Common myeloid progenitor, CD34-positive (primary cell): ENCODE measurements at regions not wholly inside any gene's neighbourhood (a gene's known extent, or its start where the extent isn't known, plus 50 kb on each side); places are given as distances from the start of the nearest gene placed in this dataset.
A peak's percentile ranks its signal among the peaks of the same experiment; 100 is the strongest.
"Not testable (repeated sequence)": the region's sequence is repeated elsewhere in the genome, so short reads cannot be mapped to it uniquely, and the experiment has no call there.

Experiments
- CTCF ChIA-PET: fragments of 350-600 bp; sonication (Branson Sonifier 250); formaldehyde crosslinking; loops from one replicate; lab custom pipeline; 2021; ENCODE audit warnings: antibody characterized with exemption; lab: Charles Lee
- POLR2A ChIA-PET: fragments of 350-600 bp; sonication (Branson Sonifier 250); formaldehyde crosslinking; loops from one replicate; lab custom pipeline; 2021; ENCODE audit warnings: antibody characterized with exemption; lab: Charles Lee
- DNase-seq, 3 donors: peaks; one replicate each; pipeline versions ENCODE4 v3.0.0 to v3.0.0-alpha.2; 2013
- H3K27ac ChIP-seq, 2 experiments: 1 replicate in 1 of 2; 2 replicates in 1 of 2; pipeline ENCODE4 v1.7.0; 2013; ENCODE audit warnings: inconsistent platforms in 2 of 2, low read length in 2 of 2, mild to moderate bottlenecking in 2 of 2, low read depth in 1 of 2, moderate library complexity in 1 of 2; ENCODE audit not compliant: severe bottlenecking in 2 of 2, insufficient read depth in 1 of 2, poor library complexity in 1 of 2
- H3K27me3 ChIP-seq, 5 experiments: replicated peaks in 2 of 5; 1 replicate in 3 of 5; 2 replicates in 2 of 5; pipeline versions ENCODE4 v1.6.1 to v1.7.0; 2013; ENCODE audit warnings: low read length in 4 of 5, mild to moderate bottlenecking in 2 of 5, moderate library complexity in 2 of 5, inconsistent platforms in 1 of 5; ENCODE audit not compliant: insufficient read depth in 5 of 5, control insufficient read depth in 4 of 5
- H3K36me3 ChIP-seq, 4 experiments: 1 replicate in 2 of 4; 2 replicates in 2 of 4; pipeline versions ENCODE4 v1.6.1 to v1.7.0; 2013; ENCODE audit warnings: low read length in 3 of 4, control low read depth in 1 of 4, mild to moderate bottlenecking in 1 of 4; ENCODE audit not compliant: control insufficient read depth in 4 of 4, insufficient read depth in 4 of 4
- H3K4me1 ChIP-seq, 4 experiments: 1 replicate in 3 of 4; 2 replicates in 1 of 4; pipeline versions ENCODE4 v1.6.1 to v1.7.1; 2013; ENCODE audit warnings: low read length in 3 of 4, mild to moderate bottlenecking in 3 of 4, control low read depth in 1 of 4, inconsistent platforms in 1 of 4, moderate library complexity in 1 of 4; ENCODE audit not compliant: control insufficient read depth in 4 of 4, insufficient read depth in 4 of 4; ENCODE audit errors: control extremely low read depth in 1 of 4
- H3K4me3 ChIP-seq, 7 experiments: 1 replicate in 4 of 7; 2 replicates in 3 of 7; pipeline versions ENCODE4 v1.5.1 to v1.7.0; 2013; ENCODE audit warnings: mild to moderate bottlenecking in 7 of 7, low read length in 6 of 7, moderate library complexity in 6 of 7, inconsistent platforms in 2 of 7, low read depth in 2 of 7, control low read depth in 1 of 7; ENCODE audit not compliant: insufficient read depth in 4 of 7, control insufficient read depth in 1 of 7; ENCODE audit errors: extremely low read depth in 1 of 7
- H3K9me3 ChIP-seq, 5 experiments: 1 replicate in 4 of 5; 2 replicates in 1 of 5; pipeline versions ENCODE4 v1.6.1 to v1.7.1; 2013; ENCODE audit warnings: low read length in 4 of 5, mild to moderate bottlenecking in 2 of 5, inconsistent platforms in 1 of 5, low read depth in 1 of 5, moderate library complexity in 1 of 5; ENCODE audit not compliant: control insufficient read depth in 4 of 5, insufficient read depth in 2 of 5; ENCODE audit errors: control extremely low read depth in 1 of 5
- WGBS: methylation state at CpG from one replicate; pipeline ENCODE4 v1.1.5; 2013; ENCODE audit not compliant: insufficient coverage; 5-methylcytosine and 5-hydroxymethylcytosine counted together

DNA sequence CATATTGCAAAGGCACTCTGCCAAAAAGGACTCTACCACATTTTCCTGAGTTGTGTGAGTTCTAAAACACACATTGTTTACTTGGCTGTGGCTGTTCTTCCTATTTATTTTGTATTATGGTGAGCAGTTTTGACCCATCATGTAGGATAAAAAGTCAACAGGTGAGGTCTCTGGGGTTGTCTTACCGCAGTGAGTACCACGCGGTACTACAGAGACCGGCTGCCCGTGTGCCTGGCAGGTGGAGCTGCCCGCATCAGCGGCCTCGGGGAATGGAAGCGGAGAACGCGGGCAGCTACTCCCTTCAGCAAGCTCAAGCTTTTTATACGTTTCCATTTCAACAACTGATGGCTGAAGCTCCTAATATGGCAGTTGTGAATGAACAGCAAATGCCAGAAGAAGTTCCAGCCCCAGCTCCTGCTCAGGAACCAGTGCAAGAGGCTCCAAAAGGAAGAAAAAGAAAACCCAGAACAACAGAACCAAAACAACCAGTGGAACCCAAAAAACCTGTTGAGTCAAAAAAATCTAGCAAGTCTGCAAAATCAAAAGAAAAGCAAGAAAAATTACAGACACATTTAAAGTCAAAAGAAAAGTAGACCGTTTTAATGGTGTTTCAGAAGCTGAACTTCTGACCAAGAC, 155.3 kb upstream of the RASSF8 start:
- H3K9me3 ChIP-seq, H3K27ac ChIP-seq, H3K27me3 ChIP-seq, H3K36me3 ChIP-seq, DNase-seq, H3K4me3 ChIP-seq, POLR2A ChIA-PET: not testable (repeated sequence)
- H3K4me1 ChIP-seq: peaks cover 0 to 16% (median 8%) of the 10 kb centered on the region in 4 experiments
- CTCF ChIA-PET: interaction anchor here (1.3 kb wide), 1 partner anchor 10 kb away, joined by 3 read pairs; no protein-coding TSS in a partner anchor
- WGBS: 94% methylated on average over 12 of the region's 13 CpGs

DNA sequence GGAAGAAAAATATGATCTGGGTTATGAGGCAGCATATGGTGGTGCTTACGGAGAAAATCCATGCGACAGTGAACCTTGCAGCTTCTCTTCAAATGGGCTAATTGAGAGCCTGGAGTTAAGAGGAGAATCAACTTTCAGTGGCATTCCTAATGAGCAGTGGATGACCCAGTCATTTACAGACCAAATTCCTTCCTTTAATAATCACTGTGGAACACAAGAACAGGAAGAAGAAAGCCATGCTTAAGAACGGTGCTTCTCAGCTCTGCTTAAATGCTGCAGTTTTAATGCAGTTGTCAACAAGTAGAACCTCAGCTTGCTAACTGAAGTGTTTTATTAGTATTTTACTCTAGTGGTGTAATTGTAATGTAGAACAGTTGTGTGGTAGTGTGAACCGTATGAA, 154.2 kb upstream of the RASSF8 start:
- WGBS: 69% methylated on average over 2 of the region's 4 CpGs
- H3K36me3 ChIP-seq, POLR2A ChIA-PET, DNase-seq, H3K9me3 ChIP-seq, H3K27ac ChIP-seq, H3K27me3 ChIP-seq, H3K4me3 ChIP-seq: not testable (repeated sequence)
- CTCF ChIA-PET: interaction anchor here (1.3 kb wide), 1 partner anchor 11 kb away, joined by 3 read pairs; no protein-coding TSS in a partner anchor
- peaks cover 0 to 16% (median 8%) of the 10 kb centered on the region in 4 experiments for H3K4me1 ChIP-seq

DNA sequence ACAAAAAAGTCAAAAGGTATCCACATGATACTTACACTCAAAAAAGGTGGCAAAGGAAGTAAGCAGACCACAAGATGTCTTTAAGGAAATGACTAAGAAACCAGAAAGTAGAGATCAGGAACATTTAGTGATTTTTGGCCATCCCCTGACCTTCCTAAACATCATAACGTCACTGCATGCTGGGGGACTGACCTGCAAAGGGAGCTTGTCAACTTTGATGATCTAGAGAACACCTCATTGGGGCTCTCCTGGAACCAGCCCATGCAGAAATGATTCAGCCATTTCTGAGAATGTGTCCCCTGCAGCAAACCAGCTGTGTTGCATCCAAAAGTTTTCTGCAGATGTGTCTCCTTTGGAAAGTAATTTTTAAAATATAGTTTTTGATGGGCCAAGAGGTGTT, 152.2 kb upstream of the RASSF8 start:
- no CpG with 5 or more reads among the region's 1 CpG for WGBS

DNA sequence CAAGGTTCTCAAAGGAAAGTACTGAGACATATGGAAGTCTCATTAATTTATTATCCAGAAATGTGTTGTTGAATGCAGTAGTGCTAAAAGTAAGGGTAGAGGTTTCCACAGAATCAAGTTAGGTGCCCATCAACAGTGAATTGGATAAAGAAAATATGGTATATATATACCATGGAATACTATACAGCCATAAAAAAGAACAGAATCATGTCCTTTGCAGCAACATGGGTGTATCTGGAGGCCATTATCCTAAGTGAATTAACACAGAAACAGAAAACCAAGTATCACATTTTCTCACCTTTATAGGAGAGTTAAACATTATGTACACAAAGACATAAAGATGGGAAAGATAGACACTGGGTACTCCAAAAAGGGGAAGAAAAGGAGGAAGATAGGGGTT, 149.9 kb upstream of the RASSF8 start:
- Histone ChIP-seq H3K9me3 (peaks cover 0 to 3% (median 0%) of the 10 kb centered on the region in 5 experiments), H3K27me3 (peaks cover 0 to 6% (median 0%) of the 10 kb centered on the region in 5 experiments), H3K36me3 (no peaks in the 10 kb centered on the region), H3K4me3 (no peak overlapping the region), H3K27ac (no peak overlapping the region), H3K4me1 (peaks cover 0 to 7% (median 5%) of the 10 kb centered on the region in 4 experiments)
- no peak for DNase-seq
- POLR2A ChIA-PET: no interaction called here
- CTCF ChIA-PET: no interaction called here

More for the DNA sequence above, 152.2 kb upstream of the RASSF8 start:
- Histone ChIP-seq H3K27ac (no peak overlapping the region), H3K9me3 (peaks cover 0 to 3% (median 0%) of the 10 kb centered on the region in 5 experiments), H3K4me1 (peaks cover 0 to 10% (median 5%) of the 10 kb centered on the region in 4 experiments), H3K27me3 (peaks cover 0 to 6% (median 0%) of the 10 kb centered on the region in 5 experiments), H3K36me3 (no peaks in the 10 kb centered on the region), H3K4me3 (no peak overlapping the region)
- CTCF ChIA-PET: interaction anchor here (0.9 to 1.2 kb wide), 2 partner anchors 9 to 110 kb away, joined by 3 read pairs; no protein-coding TSS in a partner anchor
- POLR2A ChIA-PET: interaction anchor here (0.8 kb wide), 1 partner anchor 69 kb away, joined by 3 read pairs; no protein-coding TSS in a partner anchor
- peak; percentile 21 to 66 (median 51) for DNase-seq

DNA sequence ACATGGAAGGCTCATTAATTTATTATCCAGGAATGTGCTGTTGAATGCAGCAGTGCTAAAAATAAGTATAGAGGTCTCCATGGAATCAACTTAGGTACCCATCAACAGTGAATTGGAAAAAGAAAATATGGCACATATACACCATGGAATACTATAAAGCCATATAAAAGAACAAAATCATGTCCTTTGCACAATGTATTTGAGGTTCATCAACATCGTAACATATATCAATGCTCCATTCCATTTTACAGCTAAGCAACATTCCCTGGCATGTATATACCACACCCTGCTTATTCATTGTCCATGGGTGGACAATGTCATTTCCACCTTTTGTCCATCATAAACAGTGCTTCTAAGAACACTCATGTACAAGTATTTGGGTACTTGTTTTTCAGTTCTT, 147.8 kb upstream of the RASSF8 start:
- CTCF ChIA-PET: no interaction called here
- POLR2A ChIA-PET: no interaction called here
- Histone ChIP-seq H3K27ac (no peak overlapping the region), H3K9me3 (peaks cover 0 to 3% (median 0%) of the 10 kb centered on the region in 5 experiments), H3K4me3 (no peak overlapping the region), H3K36me3 (no peaks in the 10 kb centered on the region), H3K4me1 (peaks cover 0 to 7% (median 5%) of the 10 kb centered on the region in 4 experiments), H3K27me3 (peaks cover 0 to 3% (median 0%) of the 10 kb centered on the region in 5 experiments)
- DNase-seq: no peak
- 100% methylated on average over 1 of the region's 1 CpG for WGBS

DNA sequence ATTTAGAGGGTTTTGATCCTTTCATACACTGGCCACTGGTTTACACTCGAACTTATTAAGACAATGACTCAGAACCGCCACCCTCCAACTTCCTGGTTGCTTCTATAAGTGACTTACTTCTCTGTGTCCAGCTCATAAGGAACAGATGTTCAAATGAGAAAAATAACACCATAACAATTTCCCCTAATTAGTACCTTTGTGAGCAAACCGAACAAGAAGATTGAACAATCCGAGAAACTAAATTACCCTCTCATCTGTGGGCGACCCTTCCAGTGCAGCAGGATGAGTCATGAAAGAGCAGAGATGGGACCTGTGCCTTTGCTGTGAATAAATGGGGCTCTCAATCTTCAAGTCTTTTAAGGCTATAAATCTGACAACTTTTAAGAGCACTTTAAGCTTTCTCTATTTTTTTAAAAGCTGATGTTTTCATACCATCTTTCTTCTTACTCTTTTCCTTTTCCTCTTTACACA, 146.8 kb upstream of the RASSF8 start:
- Histone ChIP-seq H3K36me3 (no peaks in the 10 kb centered on the region), H3K9me3 (peaks cover 0 to 3% (median 0%) of the 10 kb centered on the region in 5 experiments), H3K4me3 (no peak overlapping the region), H3K27ac (no peak overlapping the region), H3K4me1 (peaks cover 0 to 6% (median 5%) of the 10 kb centered on the region in 4 experiments), H3K27me3 (peaks cover 0 to 3% (median 0%) of the 10 kb centered on the region in 5 experiments)
- ChIA-PET CTCF (interaction anchor here (0.8 kb wide), 1 partner anchor 11 kb away, joined by 6 read pairs; no protein-coding TSS in a partner anchor), POLR2A (no interaction called here)
- WGBS: 87% methylated on average over 3 of the region's 5 CpGs
- DNase-seq: peak in 1 of 3 donors; percentile 39

DNA sequence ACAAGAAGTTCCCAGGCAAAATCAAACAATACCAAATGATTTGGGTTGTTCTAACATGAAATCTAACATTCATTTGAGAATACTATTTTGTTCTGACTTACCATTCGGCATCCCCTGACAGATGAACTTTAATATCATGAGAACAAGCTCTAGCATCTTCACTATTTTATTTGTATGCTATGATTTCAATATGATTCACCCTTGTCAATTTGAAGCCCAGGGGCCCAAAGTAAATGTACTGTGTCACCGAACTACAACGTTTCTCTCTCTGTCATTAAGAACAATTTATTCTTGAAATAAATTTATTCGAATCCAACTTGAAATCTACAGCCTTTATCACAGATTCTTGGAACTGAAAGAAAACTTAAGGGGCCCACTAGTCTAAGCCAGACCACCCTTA, 146.2 kb upstream of the RASSF8 start:
- Histone ChIP-seq H3K4me1 (peaks cover 0 to 11% (median 5%) of the 10 kb centered on the region in 4 experiments), H3K9me3 (peaks cover 0 to 3% (median 2%) of the 10 kb centered on the region in 5 experiments), H3K27me3 (peaks cover 0 to 3% (median 0%) of the 10 kb centered on the region in 5 experiments), H3K27ac (no peak overlapping the region), H3K4me3 (no peak overlapping the region), H3K36me3 (no peaks in the 10 kb centered on the region)
- POLR2A ChIA-PET: no interaction called here
- WGBS: 100% methylated on average over 4 of the region's 4 CpGs
- CTCF ChIA-PET: no interaction called here
- DNase-seq: no peak
